HuH-7 (cell line): ENCODE measurements at regions not wholly inside any gene's neighbourhood (a gene's known extent, or its start where the extent isn't known, plus 50 kb on each side); places are given as distances from the start of the nearest gene placed in this dataset.
"Not testable (repeated sequence)": the region's sequence is repeated elsewhere in the genome, so short reads cannot be mapped to it uniquely, and the experiment has no call there.

Experiments
- DNase-seq: peaks from one replicate; pipeline ENCODE4 v3.0.0; 2011; ENCODE audit warnings: low spot score

- no peak for DNase-seq
These were observed 193.5 kb upstream of the CHST9 start for GRCh38 chr18:27378431-27379095.

GRCh38 chr18:27377251-27377650, 192.1 kb upstream of the CHST9 start:
- no peak for DNase-seq

GRCh38 chr18:27372386-27372785, 187.3 kb upstream of the CHST9 start:
- DNase-seq, result no peak

GRCh38 chr18:27366665-27367064, 181.6 kb upstream of the CHST9 start:
- no peak for DNase-seq

- DNase-seq, result no peak
These were observed 181.0 kb upstream of the CHST9 start for GRCh38 chr18:27366151-27366550.

GRCh38 chr18:27363872-27364271, 178.8 kb upstream of the CHST9 start:
- peak; percentile 17 for DNase-seq

GRCh38 chr18:27361477-27361876, 176.4 kb upstream of the CHST9 start:
- no peak for DNase-seq

GRCh38 chr18:27355308-27355707, 170.2 kb upstream of the CHST9 start:
- DNase-seq, result no peak

- no peak for DNase-seq
These were observed 168.2 kb upstream of the CHST9 start for GRCh38 chr18:27353273-27353672.

- no peak for DNase-seq
These were observed 164.3 kb upstream of the CHST9 start for GRCh38 chr18:27349284-27349882.

- no peak for DNase-seq
These were observed 146.5 kb upstream of the CHST9 start for GRCh38 chr18:27331606-27332005.

- DNase-seq, result no peak
These were observed 129.9 kb upstream of the CHST9 start for GRCh38 chr18:27314996-27315395.

- DNase-seq, result no peak
These were observed 128.6 kb upstream of the CHST9 start for GRCh38 chr18:27313678-27314077.

GRCh38 chr18:27312853-27313252, 127.7 kb upstream of the CHST9 start:
- DNase-seq, result no peak

- no peak for DNase-seq
These were observed 127.0 kb upstream of the CHST9 start for GRCh38 chr18:27312153-27312552.

- DNase-seq, result no peak
These were observed 126.0 kb upstream of the CHST9 start for GRCh38 chr18:27311114-27311513.

GRCh38 chr18:27301615-27302378, 116.7 kb upstream of the CHST9 start:
- no peak for DNase-seq

- DNase-seq, result peak; percentile 2
These were observed 113.2 kb upstream of the CHST9 start for GRCh38 chr18:27298214-27298804.

- not testable (repeated sequence) for DNase-seq
These were observed 101.0 kb upstream of the CHST9 start for GRCh38 chr18:27285973-27286562.

GRCh38 chr18:27278131-27278530, 93.0 kb upstream of the CHST9 start:
- DNase-seq, result no peak

- DNase-seq, result no peak
These were observed 92.4 kb upstream of the CHST9 start for GRCh38 chr18:27277554-27277953.

- no peak for DNase-seq
These were observed 91.8 kb upstream of the CHST9 start for GRCh38 chr18:27276886-27277285.

- DNase-seq, result no peak
These were observed 91.4 kb upstream of the CHST9 start for GRCh38 chr18:27276479-27276878.
